A673 (cell line): ENCODE measurements at regions not wholly inside any gene's neighbourhood (a gene's known extent, or its start where the extent isn't known, plus 50 kb on each side); places are given as distances from the start of the nearest gene placed in this dataset.

Experiments used
- BruUV-seq: library from RNA; stranded (reverse); fragments of 400-500 nt; replicated peaks from 2 replicates; lab custom pipeline; 2021; lab: Mats Ljungman, UMichigan
- CTCF ChIA-PET: fragments of 300-600 bp; sonication (Branson Sonifier 250); formaldehyde crosslinking; loops from one replicate; lab custom pipeline; 2022; ENCODE audit warnings: antibody characterized with exemption; lab: Charles Lee
- POLR2A ChIA-PET: fragments of 300-600 bp; sonication (Branson Sonifier 250); formaldehyde crosslinking; loops from one replicate; lab custom pipeline; 2022; ENCODE audit warnings: antibody characterized with exemption; ENCODE audit not compliant: low non-redundant PET; lab: Charles Lee
- DNase-seq: peaks from one replicate; pipeline ENCODE4 v3.0.0-alpha.2; 2015; ENCODE audit warnings: low spot score
- H3K27ac ChIP-seq: fragments of 200-600 bp; sonication (generic); 2 replicates; pipeline ENCODE4 v1.5.1; 2016; ENCODE audit warnings: mixed run types, low read depth, mild to moderate bottlenecking, mixed read lengths, antibody characterized with exemption, low read length; ENCODE audit not compliant: poor library complexity, severe bottlenecking
- H3K27me3 ChIP-seq: fragments of 200-600 bp; sonication (generic); replicated peaks from 2 replicates; pipeline ENCODE4 v1.6.1; 2017; ENCODE audit warnings: mixed run types, low read depth, mild to moderate bottlenecking, mixed read lengths, antibody characterized with exemption, low read length; ENCODE audit not compliant: insufficient read depth, poor library complexity
- H3K36me3 ChIP-seq: fragments of 200-600 bp; sonication (generic); 2 replicates; pipeline ENCODE4 v1.6.1; 2016; ENCODE audit warnings: mixed run types, mild to moderate bottlenecking, mixed read lengths, antibody characterized with exemption, low read length; ENCODE audit not compliant: insufficient read depth, poor library complexity, severe bottlenecking
- H3K4me1 ChIP-seq: fragments of 200-600 bp; sonication (generic); 2 replicates; pipeline ENCODE4 v1.6.1; 2017; ENCODE audit warnings: mixed run types, mild to moderate bottlenecking, mixed read lengths, antibody characterized with exemption, low read length; ENCODE audit not compliant: insufficient read depth, poor library complexity, severe bottlenecking
- H3K4me3 ChIP-seq: fragments of 200-600 bp; sonication (generic); 2 replicates; pipeline ENCODE4 v1.5.1; 2016; ENCODE audit warnings: low read depth, mixed run types, mild to moderate bottlenecking, mixed read lengths, low read length; ENCODE audit not compliant: poor library complexity, severe bottlenecking
- H3K9me3 ChIP-seq: fragments of 200-600 bp; sonication (generic); 2 replicates; pipeline ENCODE4 v1.6.1; 2016; ENCODE audit warnings: mixed run types, low read depth, mild to moderate bottlenecking, mixed read lengths, antibody characterized with exemption, low read length; ENCODE audit not compliant: poor library complexity, severe bottlenecking
- EZH2 ChIP-seq: fragments of 200-600 bp; sonication (generic); IDR thresholded peaks from 2 replicates; pipeline ENCODE4 v1.6.1; 2017; ENCODE audit warnings: borderline replicate concordance, low read depth, mild to moderate bottlenecking, mixed read lengths, antibody characterized with exemption, low read length; ENCODE audit not compliant: poor library complexity, severe bottlenecking
- intact Hi-C: fragments of 100-400 bp; cut with micrococcal nuclease; formaldehyde crosslinking; loops from one replicate; pipeline ENCODE4 v1.10.0; 2022; ENCODE audit not compliant: unreplicated experiment
- TF ChIP-seq, protein P1 (sequence below): fragments of 300-800, 200-600 bp; sonication (generic); conservative IDR thresholded peaks from 2 replicates; pipeline ENCODE4 v1.5.1; 2017; ENCODE audit warnings: low read depth, mild to moderate bottlenecking, antibody characterized with exemption, low read length, moderate library complexity, mixed read lengths

- ChIA-PET CTCF (no interaction called here), POLR2A (no interaction called here)
- no peaks in the 10 kb centered on the region for H3K9me3 ChIP-seq
- intact Hi-C loops = no loop called here
- BruUV-seq = no TSS peak
- H3K4me3 ChIP-seq = no peak overlapping the region
- TF ChIP-seq, protein P1, sequence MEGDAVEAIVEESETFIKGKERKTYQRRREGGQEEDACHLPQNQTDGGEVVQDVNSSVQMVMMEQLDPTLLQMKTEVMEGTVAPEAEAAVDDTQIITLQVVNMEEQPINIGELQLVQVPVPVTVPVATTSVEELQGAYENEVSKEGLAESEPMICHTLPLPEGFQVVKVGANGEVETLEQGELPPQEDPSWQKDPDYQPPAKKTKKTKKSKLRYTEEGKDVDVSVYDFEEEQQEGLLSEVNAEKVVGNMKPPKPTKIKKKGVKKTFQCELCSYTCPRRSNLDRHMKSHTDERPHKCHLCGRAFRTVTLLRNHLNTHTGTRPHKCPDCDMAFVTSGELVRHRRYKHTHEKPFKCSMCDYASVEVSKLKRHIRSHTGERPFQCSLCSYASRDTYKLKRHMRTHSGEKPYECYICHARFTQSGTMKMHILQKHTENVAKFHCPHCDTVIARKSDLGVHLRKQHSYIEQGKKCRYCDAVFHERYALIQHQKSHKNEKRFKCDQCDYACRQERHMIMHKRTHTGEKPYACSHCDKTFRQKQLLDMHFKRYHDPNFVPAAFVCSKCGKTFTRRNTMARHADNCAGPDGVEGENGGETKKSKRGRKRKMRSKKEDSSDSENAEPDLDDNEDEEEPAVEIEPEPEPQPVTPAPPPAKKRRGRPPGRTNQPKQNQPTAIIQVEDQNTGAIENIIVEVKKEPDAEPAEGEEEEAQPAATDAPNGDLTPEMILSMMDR = no peak
- TF ChIP-seq EZH2 = no peak
- no peaks in the 10 kb centered on the region for H3K4me1 ChIP-seq
- peaks cover 26% of the 10 kb centered on the region for H3K27me3 ChIP-seq
- no peak overlapping the region for H3K27ac ChIP-seq
- H3K36me3 ChIP-seq = no peaks in the 10 kb centered on the region
- no peak for DNase-seq
Observed at GRCh38 chr13:27679896-27680295, 58.2 kb downstream of the POLR1D start.

DNA sequence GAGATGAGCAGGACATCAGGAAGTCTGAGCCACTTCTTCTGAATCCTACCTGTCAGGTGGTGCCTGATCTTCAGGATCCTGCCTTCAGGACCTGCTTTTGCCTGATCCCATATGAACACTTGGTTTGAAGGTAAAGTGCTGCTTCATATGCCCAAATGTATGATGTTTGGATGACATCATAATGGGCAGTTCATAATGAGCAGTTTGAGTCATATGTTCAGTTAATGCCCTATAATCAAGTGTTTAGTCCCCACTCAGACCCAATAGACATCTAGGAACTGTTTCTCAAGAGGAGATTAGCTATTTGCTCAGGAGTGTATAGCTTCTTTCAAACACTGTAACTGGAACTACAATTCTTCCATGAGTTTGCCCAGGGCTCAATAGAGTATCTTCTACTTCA lies 58.8 kb downstream of the POLR1D start:
- no peaks in the 10 kb centered on the region for H3K4me1 ChIP-seq
- CTCF ChIA-PET = no interaction called here
- DNase-seq = no peak
- intact Hi-C loops = no loop called here
- TF ChIP-seq EZH2 = no peak
- H3K9me3 ChIP-seq = no peaks in the 10 kb centered on the region
- POLR2A ChIA-PET = no interaction called here
- BruUV-seq = no TSS peak
- no peak overlapping the region for H3K27ac ChIP-seq
- H3K4me3 ChIP-seq = no peak overlapping the region
- H3K27me3 ChIP-seq = peaks cover 26% of the 10 kb centered on the region
- H3K36me3 ChIP-seq = no peaks in the 10 kb centered on the region

GRCh38 chr13:27691207-27691606 lies 69.5 kb downstream of the POLR1D start:
- H3K27me3 ChIP-seq = peaks cover 22% of the 10 kb centered on the region
- CTCF ChIA-PET = no interaction called here
- BruUV-seq = no TSS peak

GRCh38 chr13:27696731-27697130 lies 75.0 kb downstream of the POLR1D start:
- Histone ChIP-seq H3K9me3 (no peaks in the 10 kb centered on the region), H3K36me3 (no peaks in the 10 kb centered on the region), H3K4me1 (no peaks in the 10 kb centered on the region), H3K4me3 (no peak overlapping the region), H3K27me3 (peaks cover 23% of the 10 kb centered on the region), H3K27ac (no peak overlapping the region)
- ChIA-PET POLR2A (no interaction called here), CTCF (no interaction called here)
- no peak for DNase-seq
- intact Hi-C loops = no loop called here
- TF ChIP-seq EZH2 = no peak
- no TSS peak for BruUV-seq

More at GRCh38 chr13:27691207-27691606, 69.5 kb downstream of the POLR1D start:
- no peaks in the 10 kb centered on the region for H3K4me1 ChIP-seq
- no peak overlapping the region for H3K4me3 ChIP-seq
- H3K9me3 ChIP-seq = peaks cover 3% of the 10 kb centered on the region
- H3K36me3 ChIP-seq = no peaks in the 10 kb centered on the region
- no peak overlapping the region for H3K27ac ChIP-seq
- no peak for DNase-seq
- intact Hi-C loops = no loop called here
- TF ChIP-seq, protein P1 = no peak
- TF ChIP-seq EZH2 = no peak
- POLR2A ChIA-PET = no interaction called here
